ENCODE measurements at regions not wholly inside any gene's neighbourhood (a gene's known extent, or its start where the extent isn't known, plus 50 kb on each side); places are given as distances from the start of the nearest gene placed in this dataset.

DNA sequence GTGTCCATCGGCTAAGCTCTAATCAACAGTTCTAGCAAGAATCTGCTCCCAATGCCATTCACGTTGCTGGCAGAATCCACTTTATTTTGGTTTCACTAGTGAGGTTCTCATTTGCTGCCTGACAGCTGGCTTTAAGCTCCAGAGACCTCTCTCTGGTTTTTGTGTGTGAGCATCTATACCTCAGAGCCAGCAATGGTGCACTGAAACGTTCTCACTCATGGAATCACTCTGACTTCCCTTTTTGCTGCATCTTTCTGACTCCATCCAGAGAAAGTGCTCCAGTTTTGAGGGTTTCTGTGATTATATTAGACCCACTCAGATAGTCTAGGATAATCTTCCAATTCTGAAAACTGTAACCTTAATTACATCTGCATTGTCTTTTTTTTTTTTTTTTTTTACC lies 596.6 kb downstream of the RNF144A start:
- TF ChIP-seq, protein P1, sequence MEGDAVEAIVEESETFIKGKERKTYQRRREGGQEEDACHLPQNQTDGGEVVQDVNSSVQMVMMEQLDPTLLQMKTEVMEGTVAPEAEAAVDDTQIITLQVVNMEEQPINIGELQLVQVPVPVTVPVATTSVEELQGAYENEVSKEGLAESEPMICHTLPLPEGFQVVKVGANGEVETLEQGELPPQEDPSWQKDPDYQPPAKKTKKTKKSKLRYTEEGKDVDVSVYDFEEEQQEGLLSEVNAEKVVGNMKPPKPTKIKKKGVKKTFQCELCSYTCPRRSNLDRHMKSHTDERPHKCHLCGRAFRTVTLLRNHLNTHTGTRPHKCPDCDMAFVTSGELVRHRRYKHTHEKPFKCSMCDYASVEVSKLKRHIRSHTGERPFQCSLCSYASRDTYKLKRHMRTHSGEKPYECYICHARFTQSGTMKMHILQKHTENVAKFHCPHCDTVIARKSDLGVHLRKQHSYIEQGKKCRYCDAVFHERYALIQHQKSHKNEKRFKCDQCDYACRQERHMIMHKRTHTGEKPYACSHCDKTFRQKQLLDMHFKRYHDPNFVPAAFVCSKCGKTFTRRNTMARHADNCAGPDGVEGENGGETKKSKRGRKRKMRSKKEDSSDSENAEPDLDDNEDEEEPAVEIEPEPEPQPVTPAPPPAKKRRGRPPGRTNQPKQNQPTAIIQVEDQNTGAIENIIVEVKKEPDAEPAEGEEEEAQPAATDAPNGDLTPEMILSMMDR (IDR thresholded peaks at IDR 0.05; ENCODE audit: low read depth, low read length, missing input control) = no peak
- TF ChIP-seq, protein P2, sequence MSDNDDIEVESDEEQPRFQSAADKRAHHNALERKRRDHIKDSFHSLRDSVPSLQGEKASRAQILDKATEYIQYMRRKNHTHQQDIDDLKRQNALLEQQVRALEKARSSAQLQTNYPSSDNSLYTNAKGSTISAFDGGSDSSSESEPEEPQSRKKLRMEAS (IDR thresholded peaks at IDR 0.05) = no peak
- no peak for TF ChIP-seq NR2F2 (IDR thresholded peaks at IDR 0.05)
